Head of caudate nucleus (tissue), 42 donors: ENCODE measurements at regions not wholly inside any gene's neighbourhood (a gene's known extent, or its start where the extent isn't known, plus 50 kb on each side); places are given as distances from the start of the nearest gene placed in this dataset.
A peak's percentile ranks its signal among the peaks of the same experiment; 100 is the strongest.
"Not testable (repeated sequence)": the region's sequence is repeated elsewhere in the genome, so short reads cannot be mapped to it uniquely, and the experiment has no call there.

ENCODE experiments used
- DNase-seq, 42 donors: peaks; one replicate each; pipeline versions ENCODE4 v3.0.0 to v3.0.0-alpha.2; 2020 to 2021; ENCODE audit warnings: mixed read lengths in 7 of 42
- intact Hi-C: fragments of 100-400 bp; cut with DNase I; formaldehyde crosslinking; loops from one replicate; pipeline ENCODE4 v1.15.0; 2022

DNA sequence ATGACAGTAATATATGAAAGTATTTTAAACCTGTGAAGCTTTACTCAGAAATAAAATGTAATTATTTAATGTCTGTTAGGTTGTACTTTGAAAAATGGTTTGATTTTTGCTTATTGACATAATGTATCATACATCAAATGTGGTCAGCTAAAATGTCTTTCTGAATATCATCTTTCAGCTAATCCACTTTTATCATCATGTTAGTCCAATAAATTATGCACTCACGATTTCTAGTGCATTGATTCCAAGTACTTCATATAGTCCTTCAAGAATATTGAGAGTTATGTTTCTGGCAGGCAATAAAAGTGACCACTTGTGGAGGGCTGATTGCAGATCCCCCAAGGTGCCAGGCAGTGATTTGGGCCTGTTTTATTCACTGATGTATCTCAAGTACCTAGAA, 1204.1 kb downstream of the OLFM4 start:
- intact Hi-C loops: no loop called here
- no peak for DNase-seq

DNA sequence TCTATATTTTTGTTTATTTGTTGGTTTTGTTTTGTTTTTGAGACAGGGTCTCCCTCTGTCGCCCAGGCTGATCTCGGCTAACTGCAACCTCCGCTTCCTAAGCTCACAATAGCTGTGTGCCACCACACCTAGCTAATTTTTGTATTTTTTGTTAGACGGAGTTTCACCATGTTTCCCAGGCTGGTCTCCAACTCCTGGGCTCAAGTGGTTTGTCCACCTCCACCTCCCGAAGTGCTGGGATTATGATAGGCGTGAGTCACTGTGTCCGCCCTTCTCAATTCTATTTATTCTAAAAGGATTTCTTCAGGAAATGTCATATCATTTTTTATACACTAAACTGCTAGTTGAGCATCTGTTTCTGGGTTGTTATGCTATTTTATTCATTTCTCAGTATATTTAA, 1206.0 kb downstream of the OLFM4 start:
- DNase-seq: no peak
- intact Hi-C loops: no loop called here

DNA sequence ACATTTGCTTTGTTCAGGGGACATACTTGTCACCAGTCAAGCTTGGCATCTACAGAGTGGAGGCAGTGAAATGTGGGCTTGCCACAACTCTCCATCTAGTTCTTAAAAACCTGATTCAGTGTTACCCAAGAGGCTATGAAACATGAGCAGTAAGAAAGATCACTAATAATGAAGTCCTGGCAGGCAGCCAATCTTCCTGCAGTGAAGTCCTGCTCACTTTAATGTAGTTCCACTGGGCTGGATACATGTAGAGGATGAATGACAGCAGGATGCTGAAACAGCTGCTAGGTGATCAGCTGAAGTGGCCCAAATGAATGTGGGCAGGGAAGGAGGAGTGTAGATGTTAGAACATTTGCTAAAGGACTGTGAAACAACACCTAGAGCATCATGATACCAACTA, 1213.1 kb downstream of the OLFM4 start:
- intact Hi-C loops: no loop called here
- DNase-seq: no peak

DNA sequence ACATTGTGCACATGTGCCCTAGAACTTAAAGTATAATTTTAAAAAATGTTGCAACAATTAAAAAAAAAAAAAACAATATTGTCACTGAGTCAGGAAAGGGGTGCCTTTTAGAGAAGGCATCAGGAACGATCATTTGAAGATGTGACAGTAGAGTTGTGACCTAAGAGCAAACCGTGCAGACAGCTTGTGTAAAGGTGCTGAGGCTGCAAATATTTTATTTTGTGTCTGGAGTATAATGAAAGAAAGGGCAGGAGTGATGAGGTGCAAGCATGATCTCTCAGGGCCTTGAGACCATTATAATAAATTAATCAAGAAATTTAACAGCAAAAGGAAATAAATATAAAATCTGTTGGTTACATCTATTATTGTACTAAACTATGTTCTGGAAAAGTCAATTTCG, 1219.7 kb downstream of the OLFM4 start:
- DNase-seq: no peak
- intact Hi-C loops: no loop called here

GRCh38 chr13:54261856-54262255, 1233.2 kb downstream of the OLFM4 start:
- intact Hi-C loops: no loop called here

GRCh38 chr13:54263868-54264267, 1235.3 kb downstream of the OLFM4 start:
- intact Hi-C loops: no loop called here
- no peak for DNase-seq

More at GRCh38 chr13:54261856-54262255, 1233.2 kb downstream of the OLFM4 start:
- DNase-seq: no peak

GRCh38 chr13:54267253-54267668, 1238.6 kb downstream of the OLFM4 start:
- intact Hi-C loops, DNase-seq: not testable (repeated sequence)

- intact Hi-C loops: not testable (repeated sequence)
Observed at GRCh38 chr13:54268013-54268695, 1239.5 kb downstream of the OLFM4 start.

DNA sequence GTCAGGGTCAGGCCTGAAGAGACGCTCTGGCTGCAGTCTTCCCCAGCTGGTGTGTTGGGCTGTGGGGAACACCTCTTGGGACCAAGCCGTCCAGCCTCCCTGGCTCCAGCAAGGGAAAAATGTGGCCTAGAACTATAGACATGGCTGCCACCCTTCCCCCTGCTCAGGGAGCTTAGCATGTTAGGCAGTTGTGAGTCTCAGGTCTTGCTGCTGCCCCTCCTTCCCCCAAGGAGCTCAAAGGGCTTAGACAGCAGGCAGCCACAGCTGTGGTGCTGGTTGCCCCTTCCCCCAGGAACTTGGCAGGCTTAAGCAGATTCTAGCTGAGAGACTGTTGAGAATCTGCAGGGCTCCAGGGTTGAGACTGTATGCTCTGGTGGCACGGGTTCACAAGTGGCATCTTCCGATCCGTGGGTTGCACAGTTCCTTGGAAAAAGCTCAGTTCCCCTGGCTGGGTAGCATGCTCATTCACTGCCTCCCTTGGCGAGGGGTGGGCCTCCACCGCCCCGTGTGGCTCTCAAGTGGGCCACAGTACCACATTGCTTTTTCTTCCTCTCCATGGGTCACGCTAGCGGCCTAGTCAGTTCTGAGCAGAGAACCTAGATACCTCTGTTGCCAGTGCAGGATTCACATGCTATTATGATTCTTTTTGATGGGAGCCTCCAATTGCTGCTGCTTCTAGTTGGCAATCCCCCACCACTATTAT, 1258.6 kb downstream of the OLFM4 start:
- no peak for DNase-seq
- intact Hi-C loops: no loop called here

More at GRCh38 chr13:54268013-54268695, 1239.5 kb downstream of the OLFM4 start:
- DNase-seq: not testable (repeated sequence)

GRCh38 chr13:54301085-54301484, 1272.5 kb downstream of the OLFM4 start:
- no peak for DNase-seq
- intact Hi-C loops: no loop called here

- intact Hi-C loops: no loop called here
Observed at GRCh38 chr13:54305377-54305776, 1276.8 kb downstream of the OLFM4 start.

GRCh38 chr13:54312885-54313284, 1284.3 kb downstream of the OLFM4 start:
- intact Hi-C loops: no loop called here
- DNase-seq: no peak

More at GRCh38 chr13:54305377-54305776, 1276.8 kb downstream of the OLFM4 start:
- no peak for DNase-seq

- intact Hi-C loops: no loop called here
- no peak for DNase-seq
Observed at GRCh38 chr13:54317722-54318121, 1289.1 kb downstream of the OLFM4 start.

DNA sequence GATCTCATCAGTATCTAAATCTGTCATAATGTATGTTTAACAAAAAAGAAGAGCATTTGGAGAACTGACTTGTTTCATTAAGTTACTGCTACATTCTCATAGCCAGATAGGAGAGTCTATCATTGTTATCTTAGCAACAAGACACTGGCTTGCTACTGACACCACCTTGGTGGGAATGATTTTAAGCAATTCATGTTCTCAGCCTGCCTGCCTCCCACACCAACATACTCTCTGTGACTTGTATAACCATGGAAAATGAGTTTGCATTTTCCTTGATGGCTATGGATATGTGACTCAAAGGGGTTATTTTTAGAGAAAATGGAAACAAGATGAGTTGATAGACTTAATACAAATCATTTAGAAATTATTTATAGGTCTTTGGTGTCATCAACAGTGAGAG, 1308.9 kb downstream of the OLFM4 start:
- peak in 25 of 42 donors; percentile 7 to 72 (median 38) for DNase-seq
- intact Hi-C loops: no loop called here

DNA sequence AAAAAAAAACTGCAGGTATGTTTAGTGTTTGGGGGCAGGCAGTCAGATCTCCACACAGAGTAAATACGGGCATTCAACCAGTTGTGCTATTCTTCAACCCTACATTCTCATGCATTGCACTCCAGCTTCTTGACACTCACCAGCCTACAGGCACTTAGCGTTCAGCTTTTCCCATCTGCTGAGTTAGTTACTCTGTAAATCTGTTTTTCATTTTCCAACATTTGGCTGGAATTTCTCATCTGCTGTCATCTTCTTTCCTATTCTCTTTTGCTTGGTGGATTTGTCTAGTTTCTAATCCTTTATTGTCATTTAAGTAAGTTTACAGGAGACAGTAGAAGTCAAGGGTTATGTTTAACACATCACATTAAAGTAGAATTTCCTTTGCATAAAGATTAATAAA, 1318.9 kb downstream of the OLFM4 start:
- DNase-seq: no peak
- intact Hi-C loops: no loop called here

GRCh38 chr13:54356209-54356608, 1327.6 kb downstream of the OLFM4 start:
- intact Hi-C loops: no loop called here
- DNase-seq: no peak

- intact Hi-C loops: no loop called here
- DNase-seq: no peak
Observed at GRCh38 chr13:54356849-54357248, 1328.2 kb downstream of the OLFM4 start.

DNA sequence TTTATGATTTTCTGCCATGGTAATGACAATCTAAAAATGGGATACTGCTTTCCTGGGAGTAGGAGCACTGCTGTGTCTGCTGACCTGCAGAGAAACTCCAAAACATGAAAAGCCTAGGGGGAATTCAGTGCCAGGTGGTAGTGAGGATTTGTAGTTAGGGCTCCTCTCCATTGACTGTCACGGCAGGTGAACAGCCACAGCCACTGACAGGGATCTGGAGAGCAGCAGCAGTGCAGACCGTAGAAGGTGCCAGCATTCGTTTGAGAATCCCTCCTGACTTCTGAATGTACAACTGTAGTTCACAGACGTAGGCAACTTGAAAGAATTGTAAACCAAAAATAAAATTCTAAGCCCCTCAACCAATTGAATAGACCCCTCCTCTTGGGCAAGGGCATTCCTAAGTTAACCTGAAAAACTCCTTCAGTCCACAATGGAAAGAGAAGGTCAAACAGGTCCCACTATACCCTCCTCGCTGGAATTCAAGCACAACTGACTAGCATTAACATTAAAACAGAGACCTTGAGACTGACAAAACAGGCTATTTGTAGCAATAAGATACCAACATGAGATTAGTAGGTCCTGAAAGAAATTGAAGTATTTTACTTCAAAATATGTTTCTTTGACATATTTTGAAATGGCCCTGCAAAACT, 1328.8 kb downstream of the OLFM4 start:
- DNase-seq: no peak
- intact Hi-C loops: no loop called here

- no peak for DNase-seq
Observed at GRCh38 chr13:54361460-54361859, 1332.8 kb downstream of the OLFM4 start.

DNA sequence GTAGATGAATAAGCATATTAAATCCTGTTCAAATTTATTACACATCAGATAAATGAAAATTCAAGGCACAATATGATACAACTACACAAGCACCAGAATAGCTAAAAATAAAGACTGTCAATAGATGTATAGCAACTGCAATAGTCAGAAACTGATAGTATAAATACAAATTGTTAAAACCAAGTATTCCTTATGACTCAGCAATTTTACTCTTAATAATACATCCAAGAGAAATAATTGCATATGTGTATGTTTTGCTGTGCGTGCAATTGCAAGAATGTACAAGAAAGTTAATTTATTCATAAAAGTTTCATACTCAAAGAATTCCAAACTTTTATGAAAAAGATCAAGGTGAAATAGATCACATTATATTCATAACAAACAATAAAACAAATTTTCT, 1338.1 kb downstream of the OLFM4 start:
- no peak for DNase-seq
- intact Hi-C loops: no loop called here

More at GRCh38 chr13:54361460-54361859, 1332.8 kb downstream of the OLFM4 start:
- intact Hi-C loops: no loop called here
